HCT116 (cell line): ENCODE measurements at regions not wholly inside any gene's neighbourhood (a gene's known extent, or its start where the extent isn't known, plus 50 kb on each side); places are given as distances from the start of the nearest gene placed in this dataset.

Source experiments
- ATAC-seq: fragments of 200-7000 bp; cut with Tn5 transposase; 2 replicates; pipeline ENCODE4 v1.9.1; 2020; ENCODE audit warnings: mild to moderate bottlenecking, moderate library complexity
- BruUV-seq: library from RNA; stranded (reverse); fragments of 400-500 nt; replicated peaks from 2 replicates; lab custom pipeline; 2021; lab: Mats Ljungman, UMichigan
- CTCF ChIA-PET: fragments of 300-600 bp; sonication (Branson Sonifier 250); formaldehyde crosslinking; loops from one replicate; lab custom pipeline; 2021; ENCODE audit warnings: antibody characterized with exemption; lab: Charles Lee
- POLR2A ChIA-PET: fragments of 300-600, 350-600 bp; sonication (Branson Sonifier 250); formaldehyde crosslinking; loops from one replicate; lab custom pipeline; 2021; ENCODE audit warnings: antibody characterized with exemption; lab: Charles Lee
- RAD21 ChIA-PET, 2 experiments: fragments of 300-600 bp; sonication (Branson Sonifier 250); formaldehyde crosslinking; loops; one replicate each; lab custom pipeline; 2023; ENCODE audit warnings: low total read pairs in 2 of 2; ENCODE audit not compliant: uncharacterized antibody in 2 of 2, unreplicated experiment in 2 of 2, low non-redundant PET in 1 of 2; lab: Charles Lee
- DNase-seq: peaks from one replicate; pipeline ENCODE4 v3.0.0-alpha.2; 2010; ENCODE audit warnings: low read depth, low spot score
- H2AFZ ChIP-seq: fragments of 200-600 bp; shearing (Covaris generic), sonication (generic); 2 replicates; pipeline ENCODE4 v1.6.1; 2017; ENCODE audit warnings: low read depth, mixed run types, mixed read lengths, antibody characterized with exemption, low read length; ENCODE audit not compliant: poor library complexity, severe bottlenecking
- H3K27ac ChIP-seq: 2 replicates; pipeline ENCODE4 v1.5.1; 2012; ENCODE audit warnings: low read depth, low read length
- H3K27me3 ChIP-seq: fragments of 200-600 bp; sonication (generic); 2 replicates; pipeline ENCODE4 v1.6.1; 2016; ENCODE audit warnings: mixed run types, low read length, mixed read lengths; ENCODE audit not compliant: insufficient read depth
- H3K36me3 ChIP-seq, 2 experiments: fragments of 200-500 bp in 1 of 2; fragments of 200-600 bp in 1 of 2; sonication (Bioruptor generic) in 1 of 2; sonication (generic) in 1 of 2; 2 replicates each; pipeline versions ENCODE4 v1.5.1 to v1.6.1; 2014 to 2016; ENCODE audit warnings: low read length in 2 of 2, inconsistent platforms in 1 of 2, mixed read lengths in 1 of 2, mixed run types in 1 of 2; ENCODE audit not compliant: insufficient read depth in 2 of 2, control insufficient read depth in 1 of 2
- H3K4me1 ChIP-seq, 2 experiments: fragments of 200-600 bp in 1 of 2; sonication (generic) in 1 of 2; 2 replicates each; pipeline versions ENCODE4 v1.5.1 to v1.6.1; 2012 to 2017; ENCODE audit warnings: low read length in 2 of 2, inconsistent platforms in 1 of 2, mild to moderate bottlenecking in 1 of 2, mixed read lengths in 1 of 2, mixed run types in 1 of 2, moderate library complexity in 1 of 2; ENCODE audit not compliant: insufficient read depth in 2 of 2, control insufficient read depth in 1 of 2
- H3K4me2 ChIP-seq: fragments of 200-600 bp; sonication (generic); 2 replicates; pipeline ENCODE4 v1.6.1; 2017; ENCODE audit warnings: mixed run types, low read length, mixed read lengths
- H3K4me3 ChIP-seq, 2 experiments: fragments of 200-600 bp in 1 of 2; sonication (generic) in 1 of 2; replicated peaks in 1 of 2; 2 replicates each; pipeline ENCODE4 v1.5.1; 2011 to 2016; ENCODE audit warnings: low read length in 2 of 2, control low read depth in 1 of 2, low read depth in 1 of 2, mild to moderate bottlenecking in 1 of 2, mixed read lengths in 1 of 2, mixed run types in 1 of 2
- H3K79me2 ChIP-seq: fragments of 200-600 bp; sonication (generic); 2 replicates; pipeline ENCODE4 v1.6.1; 2017; ENCODE audit warnings: mild to moderate bottlenecking, mixed run types, low read length, moderate library complexity, mixed read lengths; ENCODE audit not compliant: insufficient read depth
- H3K9ac ChIP-seq: fragments of 200-600 bp; sonication (generic); 2 replicates; pipeline ENCODE4 v1.6.1; 2016; ENCODE audit warnings: low read length, mixed read lengths
- H3K9me2 ChIP-seq: fragments of 200-600 bp; sonication (generic), shearing (Covaris generic); 2 replicates; pipeline ENCODE4 v1.6.1; 2017; ENCODE audit warnings: mixed run types, mild to moderate bottlenecking, moderate library complexity; ENCODE audit not compliant: insufficient read depth
- H3K9me3 ChIP-seq, 2 experiments: fragments of 200-500 bp in 1 of 2; fragments of 200-600 bp in 1 of 2; sonication (Bioruptor generic) in 1 of 2; sonication (generic) in 1 of 2; 2 replicates each; pipeline ENCODE4 v1.6.1; 2014 to 2017; ENCODE audit warnings: low read length in 2 of 2, mixed read lengths in 2 of 2, inconsistent platforms in 1 of 2, low read depth in 1 of 2, mild to moderate bottlenecking in 1 of 2, mixed run types in 1 of 2, moderate library complexity in 1 of 2; ENCODE audit not compliant: control insufficient read depth in 1 of 2, insufficient read depth in 1 of 2
- H4K20me1 ChIP-seq: fragments of 200-600 bp; sonication (generic), shearing (Covaris generic); 2 replicates; pipeline ENCODE4 v1.6.1; 2017; ENCODE audit warnings: mixed run types, mild to moderate bottlenecking, moderate library complexity; ENCODE audit not compliant: insufficient read depth
- CEBPB ChIP-seq: IDR thresholded peaks from 2 replicates; pipeline ENCODE4 v1.6.1; 2012; ENCODE audit warnings: low read depth
- ELF1 ChIP-seq: IDR thresholded peaks from 2 replicates; pipeline ENCODE4 v1.6.1; 2012; ENCODE audit warnings: low read depth, borderline replicate concordance
- EZH2 ChIP-seq: fragments of 200-600 bp; sonication (generic); IDR thresholded peaks from 2 replicates; pipeline ENCODE4 v1.6.1; 2017; ENCODE audit warnings: antibody characterized with exemption, mixed run types
- EZH2phosphoT487 ChIP-seq: fragments of 200-600 bp; IDR thresholded peaks from 2 replicates; pipeline ENCODE4 v1.6.1; 2018; ENCODE audit warnings: antibody characterized with exemption, borderline replicate concordance
- FOSL1 ChIP-seq: IDR thresholded peaks from 2 replicates; pipeline ENCODE4 v1.6.1; 2012; ENCODE audit warnings: low read depth
- JUND ChIP-seq: IDR thresholded peaks from 2 replicates; pipeline ENCODE4 v1.6.1; 2012
- SP1 ChIP-seq: IDR thresholded peaks from 2 replicates; pipeline ENCODE4 v1.6.1; 2012; ENCODE audit warnings: low read depth
- YY1 ChIP-seq: IDR thresholded peaks from 2 replicates; pipeline ENCODE4 v1.6.1; 2011; ENCODE audit warnings: low read length, low read depth, moderate library complexity, mild to moderate bottlenecking; ENCODE audit not compliant: insufficient replicate concordance; ENCODE audit errors: extremely low read depth
- ZFX ChIP-seq: fragments of 450-650 bp; IDR thresholded peaks from 2 replicates; pipeline ENCODE4 v1.6.1; 2017
- ZNF274 ChIP-seq: fragments of 200-500 bp; sonication (Bioruptor generic); IDR thresholded peaks from 2 replicates; pipeline ENCODE4 v1.6.1; 2014; ENCODE audit warnings: mild to moderate bottlenecking, low read depth, low read length, inconsistent platforms
- intact Hi-C: fragments of 100-400 bp; cut with micrococcal nuclease; formaldehyde crosslinking; loops from 2 replicates; pipeline ENCODE4 v1.10.0; 2022
- TF ChIP-seq, protein P1 (sequence below): IDR thresholded peaks from 2 replicates; pipeline ENCODE4 v1.6.1; 2012
- TF ChIP-seq, protein P2 (sequence below): IDR thresholded peaks from 2 replicates; pipeline ENCODE4 v1.6.1; 2011; ENCODE audit warnings: mild to moderate bottlenecking, low read length, moderate library complexity; ENCODE audit not compliant: insufficient replicate concordance; ENCODE audit errors: extremely low read depth
- TF ChIP-seq, protein P3 (sequence below): IDR thresholded peaks from 2 replicates; pipeline ENCODE4 v1.6.1; 2012; ENCODE audit warnings: low read depth

DNA sequence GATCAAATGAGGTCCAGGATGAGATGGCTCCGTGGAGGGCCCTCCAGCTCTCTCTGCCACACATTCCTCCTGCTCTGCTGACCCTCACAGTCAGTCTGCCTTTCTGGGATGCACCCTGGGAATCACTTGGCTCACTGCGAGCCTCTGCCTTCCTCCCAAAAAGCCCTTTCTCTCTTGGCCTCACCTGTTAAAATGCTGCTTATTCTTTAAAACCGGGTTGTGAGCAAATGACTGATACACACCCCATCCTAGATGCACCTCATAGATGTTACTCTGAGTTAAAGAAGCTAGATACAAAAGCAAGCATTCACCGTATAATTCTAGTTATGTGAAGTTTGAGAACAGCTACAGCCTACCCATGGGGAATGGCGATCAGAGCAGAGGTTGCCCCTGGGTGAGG, 167.7 kb upstream of the MYCN start:
- H3K4me2 ChIP-seq: no peak overlapping the region
- no peaks in the 10 kb centered on the region for H3K4me1 ChIP-seq
- no peaks in the 10 kb centered on the region for H3K79me2 ChIP-seq
- POLR2A ChIA-PET: no interaction called here
- no peak overlapping the region for H2AFZ ChIP-seq
- H4K20me1 ChIP-seq: no peaks in the 10 kb centered on the region
- no peak overlapping the region for H3K9ac ChIP-seq
- H3K27me3 ChIP-seq: 0 out of 2 replicates have a peak, but pooled peaks cover 5% of the 10 kb centered on the region
- intact Hi-C loops: no loop called here
- H3K4me3 ChIP-seq: no peak overlapping the region
- no peak for TF ChIP-seq EZH2
- no peak for TF ChIP-seq YY1
- no peak for TF ChIP-seq ZFX
- TF ChIP-seq, protein P1, sequence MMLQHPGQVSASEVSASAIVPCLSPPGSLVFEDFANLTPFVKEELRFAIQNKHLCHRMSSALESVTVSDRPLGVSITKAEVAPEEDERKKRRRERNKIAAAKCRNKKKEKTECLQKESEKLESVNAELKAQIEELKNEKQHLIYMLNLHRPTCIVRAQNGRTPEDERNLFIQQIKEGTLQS: no peak
- no peak for TF ChIP-seq FOSL1
- TF ChIP-seq, protein P2, sequence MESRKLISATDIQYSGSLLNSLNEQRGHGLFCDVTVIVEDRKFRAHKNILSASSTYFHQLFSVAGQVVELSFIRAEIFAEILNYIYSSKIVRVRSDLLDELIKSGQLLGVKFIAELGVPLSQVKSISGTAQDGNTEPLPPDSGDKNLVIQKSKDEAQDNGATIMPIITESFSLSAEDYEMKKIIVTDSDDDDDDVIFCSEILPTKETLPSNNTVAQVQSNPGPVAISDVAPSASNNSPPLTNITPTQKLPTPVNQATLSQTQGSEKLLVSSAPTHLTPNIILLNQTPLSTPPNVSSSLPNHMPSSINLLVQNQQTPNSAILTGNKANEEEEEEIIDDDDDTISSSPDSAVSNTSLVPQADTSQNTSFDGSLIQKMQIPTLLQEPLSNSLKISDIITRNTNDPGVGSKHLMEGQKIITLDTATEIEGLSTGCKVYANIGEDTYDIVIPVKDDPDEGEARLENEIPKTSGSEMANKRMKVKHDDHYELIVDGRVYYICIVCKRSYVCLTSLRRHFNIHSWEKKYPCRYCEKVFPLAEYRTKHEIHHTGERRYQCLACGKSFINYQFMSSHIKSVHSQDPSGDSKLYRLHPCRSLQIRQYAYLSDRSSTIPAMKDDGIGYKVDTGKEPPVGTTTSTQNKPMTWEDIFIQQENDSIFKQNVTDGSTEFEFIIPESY: no peak
- no peak for TF ChIP-seq JUND
- no peak for TF ChIP-seq ZNF274
- no peak for TF ChIP-seq EZH2phosphoT487
- no peak for TF ChIP-seq ELF1
- TF ChIP-seq, protein P3, sequence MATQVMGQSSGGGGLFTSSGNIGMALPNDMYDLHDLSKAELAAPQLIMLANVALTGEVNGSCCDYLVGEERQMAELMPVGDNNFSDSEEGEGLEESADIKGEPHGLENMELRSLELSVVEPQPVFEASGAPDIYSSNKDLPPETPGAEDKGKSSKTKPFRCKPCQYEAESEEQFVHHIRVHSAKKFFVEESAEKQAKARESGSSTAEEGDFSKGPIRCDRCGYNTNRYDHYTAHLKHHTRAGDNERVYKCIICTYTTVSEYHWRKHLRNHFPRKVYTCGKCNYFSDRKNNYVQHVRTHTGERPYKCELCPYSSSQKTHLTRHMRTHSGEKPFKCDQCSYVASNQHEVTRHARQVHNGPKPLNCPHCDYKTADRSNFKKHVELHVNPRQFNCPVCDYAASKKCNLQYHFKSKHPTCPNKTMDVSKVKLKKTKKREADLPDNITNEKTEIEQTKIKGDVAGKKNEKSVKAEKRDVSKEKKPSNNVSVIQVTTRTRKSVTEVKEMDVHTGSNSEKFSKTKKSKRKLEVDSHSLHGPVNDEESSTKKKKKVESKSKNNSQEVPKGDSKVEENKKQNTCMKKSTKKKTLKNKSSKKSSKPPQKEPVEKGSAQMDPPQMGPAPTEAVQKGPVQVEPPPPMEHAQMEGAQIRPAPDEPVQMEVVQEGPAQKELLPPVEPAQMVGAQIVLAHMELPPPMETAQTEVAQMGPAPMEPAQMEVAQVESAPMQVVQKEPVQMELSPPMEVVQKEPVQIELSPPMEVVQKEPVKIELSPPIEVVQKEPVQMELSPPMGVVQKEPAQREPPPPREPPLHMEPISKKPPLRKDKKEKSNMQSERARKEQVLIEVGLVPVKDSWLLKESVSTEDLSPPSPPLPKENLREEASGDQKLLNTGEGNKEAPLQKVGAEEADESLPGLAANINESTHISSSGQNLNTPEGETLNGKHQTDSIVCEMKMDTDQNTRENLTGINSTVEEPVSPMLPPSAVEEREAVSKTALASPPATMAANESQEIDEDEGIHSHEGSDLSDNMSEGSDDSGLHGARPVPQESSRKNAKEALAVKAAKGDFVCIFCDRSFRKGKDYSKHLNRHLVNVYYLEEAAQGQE: no peak
- no peak for TF ChIP-seq CEBPB
- TF ChIP-seq SP1: no peak
- RAD21 ChIA-PET: no interaction called here
- CTCF ChIA-PET: no interaction called here
- H3K9me3 ChIP-seq: no peaks in the 10 kb centered on the region
- no peak for DNase-seq
- no peak for ATAC-seq
- no peaks in the 10 kb centered on the region for H3K9me2 ChIP-seq
- no peak overlapping the region for H3K27ac ChIP-seq
- BruUV-seq: no TSS peak
- no peaks in the 10 kb centered on the region for H3K36me3 ChIP-seq
